H9 (cell line): ENCODE measurements at regions not wholly inside any gene's neighbourhood (a gene's known extent, or its start where the extent isn't known, plus 50 kb on each side); places are given as distances from the start of the nearest gene placed in this dataset.

Experiments used
- DNase-seq: peaks from one replicate; pipeline ENCODE4 v3.0.0-alpha.2; 2017
- H2AFZ ChIP-seq: one replicate; pipeline ENCODE4 v1.6.1; 2013; ENCODE audit warnings: mild to moderate bottlenecking, low read length, control low read depth, moderate library complexity
- H2AK5ac ChIP-seq: 2 replicates; pipeline ENCODE4 v1.6.1; 2013; ENCODE audit warnings: low read length, control low read depth, mixed read lengths; ENCODE audit not compliant: insufficient read length
- H2BK120ac ChIP-seq: one replicate; pipeline ENCODE4 v1.6.1; 2013; ENCODE audit warnings: low read depth, mild to moderate bottlenecking, low read length, control low read depth, inconsistent platforms; ENCODE audit not compliant: poor library complexity, severe bottlenecking
- H2BK12ac ChIP-seq: 2 replicates; pipeline ENCODE4 v1.6.1; 2013; ENCODE audit warnings: low read length, control low read depth, mixed read lengths, low read depth; ENCODE audit not compliant: insufficient read length
- H2BK15ac ChIP-seq: 2 replicates; pipeline ENCODE4 v1.6.1; 2013; ENCODE audit warnings: low read depth, low read length, control low read depth
- H2BK20ac ChIP-seq: one replicate; pipeline ENCODE4 v1.6.1; 2013; ENCODE audit warnings: low read depth, mild to moderate bottlenecking, low read length, control low read depth, inconsistent platforms; ENCODE audit not compliant: poor library complexity, severe bottlenecking
- H2BK5ac ChIP-seq: 2 replicates; pipeline ENCODE4 v1.6.1; 2013; ENCODE audit warnings: low read length, control low read depth, mixed read lengths; ENCODE audit not compliant: insufficient read length
- H3K14ac ChIP-seq: 2 replicates; pipeline ENCODE4 v1.6.1; 2013; ENCODE audit warnings: low read length, control low read depth; ENCODE audit not compliant: insufficient read depth
- H3K18ac ChIP-seq: 2 replicates; pipeline ENCODE4 v1.6.1; 2013; ENCODE audit warnings: low read depth, mild to moderate bottlenecking, mixed read lengths, low read length, control low read depth; ENCODE audit not compliant: insufficient read length
- H3K23ac ChIP-seq: 2 replicates; pipeline ENCODE4 v1.6.1; 2013; ENCODE audit warnings: low read length, control low read depth, mixed read lengths, low read depth; ENCODE audit not compliant: insufficient read length
- H3K23me2 ChIP-seq: 2 replicates; pipeline ENCODE4 v1.6.1; 2013; ENCODE audit warnings: low read depth, mild to moderate bottlenecking, mixed read lengths, low read length, control low read depth; ENCODE audit not compliant: insufficient read length, poor library complexity, severe bottlenecking
- H3K27ac ChIP-seq: 2 replicates; pipeline ENCODE4 v1.5.1; 2013; ENCODE audit warnings: low read length, control low read depth, mixed read lengths, low read depth; ENCODE audit not compliant: insufficient read length
- H3K27me3 ChIP-seq: 2 replicates; pipeline ENCODE4 v1.6.1; 2013; ENCODE audit warnings: low read length, control low read depth, inconsistent platforms; ENCODE audit not compliant: insufficient read depth
- H3K4ac ChIP-seq: 2 replicates; pipeline ENCODE4 v1.6.1; 2013; ENCODE audit warnings: low read depth, mild to moderate bottlenecking, control low read depth, inconsistent platforms, low read length, moderate library complexity
- H3K4me1 ChIP-seq: 2 replicates; pipeline ENCODE4 v1.6.1; 2013; ENCODE audit warnings: low read length, control low read depth, inconsistent platforms; ENCODE audit not compliant: insufficient read depth
- H3K4me2 ChIP-seq: 2 replicates; pipeline ENCODE4 v1.6.1; 2013; ENCODE audit warnings: low read length, control low read depth, mixed read lengths; ENCODE audit not compliant: insufficient read length, insufficient read depth
- H3K56ac ChIP-seq: 2 replicates; pipeline ENCODE4 v1.6.1; 2013; ENCODE audit warnings: low read depth, mild to moderate bottlenecking, mixed read lengths, low read length, control low read depth; ENCODE audit not compliant: insufficient read length
- H3K79me1 ChIP-seq: 2 replicates; pipeline ENCODE4 v1.6.1; 2013; ENCODE audit warnings: low read depth, mild to moderate bottlenecking, moderate library complexity, low read length, control low read depth, inconsistent platforms; ENCODE audit not compliant: insufficient read depth, poor library complexity, severe bottlenecking
- H3K79me2 ChIP-seq: 2 replicates; pipeline ENCODE4 v1.6.1; 2013; ENCODE audit warnings: low read length, control low read depth, inconsistent platforms; ENCODE audit not compliant: insufficient read depth
- H3K9ac ChIP-seq: 2 replicates; pipeline ENCODE4 v1.6.1; 2013; ENCODE audit warnings: low read length, control low read depth, mixed read lengths; ENCODE audit not compliant: insufficient read length; ENCODE audit errors: extremely low read depth
- H3K9me3 ChIP-seq: one replicate; pipeline ENCODE4 v1.6.1; 2013; ENCODE audit warnings: low read depth, low read length, inconsistent platforms; ENCODE audit not compliant: control insufficient read depth
- H3T11ph ChIP-seq: one replicate; pipeline ENCODE4 v1.6.1; 2013; ENCODE audit warnings: mild to moderate bottlenecking, low read length, control low read depth, inconsistent platforms
- H4K20me1 ChIP-seq: one replicate; pipeline ENCODE4 v1.6.1; 2013; ENCODE audit not compliant: control insufficient read depth, insufficient read length, insufficient read depth
- H4K5ac ChIP-seq: 2 replicates; pipeline ENCODE4 v1.6.1; 2013; ENCODE audit warnings: low read depth, mild to moderate bottlenecking, mixed read lengths, low read length, control low read depth; ENCODE audit not compliant: insufficient read length
- H4K8ac ChIP-seq: replicated peaks from 2 replicates; pipeline ENCODE4 v1.6.1; 2013; ENCODE audit warnings: low read length, control low read depth, mixed read lengths, low read depth; ENCODE audit not compliant: insufficient read length
- H4K91ac ChIP-seq: 2 replicates; pipeline ENCODE4 v1.6.1; 2013; ENCODE audit warnings: low read depth, mild to moderate bottlenecking, moderate library complexity, mixed read lengths, low read length, control low read depth; ENCODE audit not compliant: insufficient read length
- H3K27ac Mint-ChIP-seq, 3 experiments: 2 replicates in 2 of 3; 3 replicates in 1 of 3; pipeline ENCODE4 v1.8.0; 2020 to 2021; ENCODE audit warnings: mixed read lengths in 3 of 3, mild to moderate bottlenecking in 1 of 3, moderate library complexity in 1 of 3
- H3K27me3 Mint-ChIP-seq: 2 replicates; pipeline ENCODE4 v1.8.0; 2021; ENCODE audit warnings: low read depth, mild to moderate bottlenecking, moderate library complexity, mixed read lengths
- H3K36me3 Mint-ChIP-seq, 3 experiments: 2 replicates in 2 of 3; 3 replicates in 1 of 3; pipeline ENCODE4 v1.8.0; 2020 to 2021; ENCODE audit warnings: low read depth in 3 of 3, mixed read lengths in 3 of 3; ENCODE audit not compliant: insufficient read depth in 1 of 3
- H3K4me1 Mint-ChIP-seq, 2 experiments: 2 replicates each; pipeline ENCODE4 v1.8.0; 2020; ENCODE audit warnings: mixed read lengths in 2 of 2
- H3K4me3 Mint-ChIP-seq, 2 experiments: 2 replicates in 1 of 2; 3 replicates in 1 of 2; pipeline ENCODE4 v1.8.0; 2020 to 2021; ENCODE audit warnings: mild to moderate bottlenecking in 2 of 2, mixed read lengths in 2 of 2, moderate library complexity in 1 of 2
- H3K9me3 Mint-ChIP-seq, 2 experiments: 2 replicates in 1 of 2; 3 replicates in 1 of 2; pipeline ENCODE4 v1.8.0; 2020; ENCODE audit warnings: mild to moderate bottlenecking in 2 of 2, mixed read lengths in 2 of 2, moderate library complexity in 1 of 2
- WGBS: extraction: QIAGEN DNeasy Blood & Tissue Kit; methylation state at CpG from one replicate; pipeline ENCODE4 v1.1.7; 2013; ENCODE audit warnings: missing lambda C conversion rate, low lambda C conversion rate, mixed read lengths; ENCODE audit not compliant: insufficient read length; ENCODE audit errors: extremely low coverage; 5-methylcytosine and 5-hydroxymethylcytosine counted together
- TF ChIP-seq, protein P1 (sequence below): fragments of 200-600 bp; sonication (generic); conservative IDR thresholded peaks from 3 replicates; pipeline ENCODE4 v1.8.0; 2021; ENCODE audit warnings: antibody characterized with exemption, mild to moderate bottlenecking

DNA sequence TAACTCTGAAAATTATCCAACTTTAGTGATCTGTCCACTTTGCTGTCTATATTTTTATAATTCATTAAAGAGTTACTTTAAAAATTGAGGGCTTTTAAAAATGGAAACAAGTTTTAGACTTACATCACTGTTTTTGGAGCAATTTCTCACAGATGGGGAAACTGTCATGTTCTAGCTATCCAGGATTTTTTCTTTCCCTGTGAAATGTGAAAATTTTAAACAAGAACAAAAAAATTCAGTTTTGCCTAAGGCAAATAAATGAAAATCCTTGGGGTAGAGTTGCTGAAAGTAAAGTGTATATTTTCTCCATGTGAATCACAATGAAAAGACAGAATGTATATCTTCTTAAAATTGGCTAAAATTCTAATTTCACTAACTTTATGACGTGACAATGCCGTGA lies 553.7 kb downstream of the MCTP2 start:
- WGBS, result no CpG with 5 or more reads among the region's 2 CpGs
- H3K27me3 ChIP-seq, result no peaks in the 10 kb centered on the region
- no peak overlapping the region for H3K4ac ChIP-seq
- H3K4me2 ChIP-seq, result no peak overlapping the region
- peaks cover 3% of the 10 kb centered on the region; the same call in 1 of the 2 replicates for H3K4me1 ChIP-seq
- no peaks in the 10 kb centered on the region for H3K27me3 Mint-ChIP-seq
- no peaks in the 10 kb centered on the region for H3K79me2 ChIP-seq
- no peak overlapping the region for H3K4me3 Mint-ChIP-seq
- H3K9me3 ChIP-seq, result no peaks in the 10 kb centered on the region
- H4K8ac ChIP-seq, result no peak overlapping the region
- H3T11ph ChIP-seq, result no peak overlapping the region
- no peak overlapping the region for H2BK120ac ChIP-seq
- no peak overlapping the region for H2BK5ac ChIP-seq
- no peaks in the 10 kb centered on the region for H3K23me2 ChIP-seq
- H2BK15ac ChIP-seq, result no peak overlapping the region
- TF ChIP-seq, protein P1, sequence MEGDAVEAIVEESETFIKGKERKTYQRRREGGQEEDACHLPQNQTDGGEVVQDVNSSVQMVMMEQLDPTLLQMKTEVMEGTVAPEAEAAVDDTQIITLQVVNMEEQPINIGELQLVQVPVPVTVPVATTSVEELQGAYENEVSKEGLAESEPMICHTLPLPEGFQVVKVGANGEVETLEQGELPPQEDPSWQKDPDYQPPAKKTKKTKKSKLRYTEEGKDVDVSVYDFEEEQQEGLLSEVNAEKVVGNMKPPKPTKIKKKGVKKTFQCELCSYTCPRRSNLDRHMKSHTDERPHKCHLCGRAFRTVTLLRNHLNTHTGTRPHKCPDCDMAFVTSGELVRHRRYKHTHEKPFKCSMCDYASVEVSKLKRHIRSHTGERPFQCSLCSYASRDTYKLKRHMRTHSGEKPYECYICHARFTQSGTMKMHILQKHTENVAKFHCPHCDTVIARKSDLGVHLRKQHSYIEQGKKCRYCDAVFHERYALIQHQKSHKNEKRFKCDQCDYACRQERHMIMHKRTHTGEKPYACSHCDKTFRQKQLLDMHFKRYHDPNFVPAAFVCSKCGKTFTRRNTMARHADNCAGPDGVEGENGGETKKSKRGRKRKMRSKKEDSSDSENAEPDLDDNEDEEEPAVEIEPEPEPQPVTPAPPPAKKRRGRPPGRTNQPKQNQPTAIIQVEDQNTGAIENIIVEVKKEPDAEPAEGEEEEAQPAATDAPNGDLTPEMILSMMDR, result no peak
- no peak overlapping the region for H3K23ac ChIP-seq
- DNase-seq, result no peak
- no peak overlapping the region for H4K5ac ChIP-seq
- H2BK12ac ChIP-seq, result no peak overlapping the region
- no peak overlapping the region for H3K27ac ChIP-seq
- no peak overlapping the region for H3K9ac ChIP-seq
- H2BK20ac ChIP-seq, result no peak overlapping the region
- H3K79me1 ChIP-seq, result no peaks in the 10 kb centered on the region
- H3K18ac ChIP-seq, result no peak overlapping the region
- H2AFZ ChIP-seq, result no peak overlapping the region
- H3K27ac Mint-ChIP-seq, result no peak overlapping the region
- no peaks in the 10 kb centered on the region for H4K20me1 ChIP-seq
- H3K4me1 Mint-ChIP-seq, result peaks cover 0 to 2% of the 10 kb centered on the region in 2 experiments; a peak in 1 of 4 replicates
- no peaks in the 10 kb centered on the region for H3K36me3 Mint-ChIP-seq
- no peak overlapping the region for H3K14ac ChIP-seq
- H3K9me3 Mint-ChIP-seq, result no peaks in the 10 kb centered on the region
- H3K56ac ChIP-seq, result no peak overlapping the region
- no peak overlapping the region for H4K91ac ChIP-seq
- no peak overlapping the region for H2AK5ac ChIP-seq
